NT2/D1 (cell line): ENCODE measurements at regions not wholly inside any gene's neighbourhood (a gene's known extent, or its start where the extent isn't known, plus 50 kb on each side); places are given as distances from the start of the nearest gene placed in this dataset.

Source experiments
- SUZ12 ChIP-seq: IDR thresholded peaks from 2 replicates; pipeline ENCODE4 v1.6.1; 2011; ENCODE audit not compliant: insufficient read length, insufficient read depth; ENCODE audit errors: extremely low read depth
- YY1 ChIP-seq: IDR thresholded peaks from 2 replicates; pipeline ENCODE4 v1.6.1; 2011; ENCODE audit not compliant: insufficient read length, insufficient read depth
- ZNF274 ChIP-seq: IDR thresholded peaks from 2 replicates; pipeline ENCODE4 v1.6.1; 2011; ENCODE audit warnings: mild to moderate bottlenecking, low read depth, low read length

DNA sequence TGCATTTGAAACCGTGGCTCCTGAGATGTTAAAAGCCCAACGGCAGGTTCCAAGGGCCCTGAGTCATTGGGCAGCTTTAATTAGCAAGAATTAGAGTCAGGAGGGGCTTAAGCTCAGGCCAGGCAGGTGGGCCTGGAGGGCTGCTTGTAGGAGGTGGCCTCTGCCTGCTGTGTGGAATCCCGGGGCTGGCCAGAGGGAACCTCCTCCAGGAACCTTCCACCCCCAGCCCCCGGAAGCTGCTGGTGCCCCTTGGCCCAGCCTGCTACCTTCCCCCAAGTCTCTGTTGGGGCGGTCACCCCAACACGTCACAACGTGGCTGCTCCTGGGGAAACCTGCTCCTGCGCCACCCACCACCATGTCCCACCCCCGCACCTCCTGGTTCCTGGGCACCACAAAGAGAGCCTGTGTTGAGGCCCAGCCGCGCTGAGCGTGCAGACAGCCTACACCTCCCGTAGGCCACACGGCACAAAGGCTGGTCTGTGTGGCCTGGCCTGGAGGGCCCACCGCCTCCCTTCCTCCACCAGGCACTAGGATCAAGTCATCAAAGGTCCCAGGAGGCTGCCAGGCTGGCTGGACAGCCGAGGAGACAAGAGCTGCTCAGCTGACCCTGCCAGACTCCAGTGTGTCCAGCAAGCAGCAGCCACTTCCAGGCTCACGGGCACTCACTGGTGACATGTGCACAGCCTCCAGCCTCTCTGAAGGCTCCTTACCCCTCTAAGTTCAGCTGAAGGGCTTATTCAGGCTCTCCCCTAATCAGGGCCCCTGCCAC is 86.3 kb downstream of the SNX5 start:
- TF ChIP-seq YY1 (no peak), ZNF274 (no peak), SUZ12 (no peak)
